H9 (cell line): ENCODE measurements at regions not wholly inside any gene's neighbourhood (a gene's known extent, or its start where the extent isn't known, plus 50 kb on each side); places are given as distances from the start of the nearest gene placed in this dataset.

ENCODE experiments used
- DNase-seq: peaks from one replicate; pipeline ENCODE4 v3.0.0-alpha.2; 2017
- H2AFZ ChIP-seq: one replicate; pipeline ENCODE4 v1.6.1; 2013; ENCODE audit warnings: mild to moderate bottlenecking, low read length, control low read depth, moderate library complexity
- H2AK5ac ChIP-seq: 2 replicates; pipeline ENCODE4 v1.6.1; 2013; ENCODE audit warnings: low read length, control low read depth, mixed read lengths; ENCODE audit not compliant: insufficient read length
- H2BK120ac ChIP-seq: one replicate; pipeline ENCODE4 v1.6.1; 2013; ENCODE audit warnings: low read depth, mild to moderate bottlenecking, low read length, control low read depth, inconsistent platforms; ENCODE audit not compliant: poor library complexity, severe bottlenecking
- H2BK12ac ChIP-seq: 2 replicates; pipeline ENCODE4 v1.6.1; 2013; ENCODE audit warnings: low read length, control low read depth, mixed read lengths, low read depth; ENCODE audit not compliant: insufficient read length
- H2BK15ac ChIP-seq: 2 replicates; pipeline ENCODE4 v1.6.1; 2013; ENCODE audit warnings: low read depth, low read length, control low read depth
- H2BK20ac ChIP-seq: one replicate; pipeline ENCODE4 v1.6.1; 2013; ENCODE audit warnings: low read depth, mild to moderate bottlenecking, low read length, control low read depth, inconsistent platforms; ENCODE audit not compliant: poor library complexity, severe bottlenecking
- H2BK5ac ChIP-seq: 2 replicates; pipeline ENCODE4 v1.6.1; 2013; ENCODE audit warnings: low read length, control low read depth, mixed read lengths; ENCODE audit not compliant: insufficient read length
- H3K14ac ChIP-seq: 2 replicates; pipeline ENCODE4 v1.6.1; 2013; ENCODE audit warnings: low read length, control low read depth; ENCODE audit not compliant: insufficient read depth
- H3K18ac ChIP-seq: 2 replicates; pipeline ENCODE4 v1.6.1; 2013; ENCODE audit warnings: low read depth, mild to moderate bottlenecking, mixed read lengths, low read length, control low read depth; ENCODE audit not compliant: insufficient read length
- H3K23ac ChIP-seq: 2 replicates; pipeline ENCODE4 v1.6.1; 2013; ENCODE audit warnings: low read length, control low read depth, mixed read lengths, low read depth; ENCODE audit not compliant: insufficient read length
- H3K23me2 ChIP-seq: 2 replicates; pipeline ENCODE4 v1.6.1; 2013; ENCODE audit warnings: low read depth, mild to moderate bottlenecking, mixed read lengths, low read length, control low read depth; ENCODE audit not compliant: insufficient read length, poor library complexity, severe bottlenecking
- H3K27ac ChIP-seq: 2 replicates; pipeline ENCODE4 v1.5.1; 2013; ENCODE audit warnings: low read length, control low read depth, mixed read lengths, low read depth; ENCODE audit not compliant: insufficient read length
- H3K27me3 ChIP-seq: 2 replicates; pipeline ENCODE4 v1.6.1; 2013; ENCODE audit warnings: low read length, control low read depth, inconsistent platforms; ENCODE audit not compliant: insufficient read depth
- H3K4ac ChIP-seq: 2 replicates; pipeline ENCODE4 v1.6.1; 2013; ENCODE audit warnings: low read depth, mild to moderate bottlenecking, control low read depth, inconsistent platforms, low read length, moderate library complexity
- H3K4me1 ChIP-seq: 2 replicates; pipeline ENCODE4 v1.6.1; 2013; ENCODE audit warnings: low read length, control low read depth, inconsistent platforms; ENCODE audit not compliant: insufficient read depth
- H3K4me2 ChIP-seq: 2 replicates; pipeline ENCODE4 v1.6.1; 2013; ENCODE audit warnings: low read length, control low read depth, mixed read lengths; ENCODE audit not compliant: insufficient read length, insufficient read depth
- H3K56ac ChIP-seq: 2 replicates; pipeline ENCODE4 v1.6.1; 2013; ENCODE audit warnings: low read depth, mild to moderate bottlenecking, mixed read lengths, low read length, control low read depth; ENCODE audit not compliant: insufficient read length
- H3K79me1 ChIP-seq: 2 replicates; pipeline ENCODE4 v1.6.1; 2013; ENCODE audit warnings: low read depth, mild to moderate bottlenecking, moderate library complexity, low read length, control low read depth, inconsistent platforms; ENCODE audit not compliant: insufficient read depth, poor library complexity, severe bottlenecking
- H3K79me2 ChIP-seq: 2 replicates; pipeline ENCODE4 v1.6.1; 2013; ENCODE audit warnings: low read length, control low read depth, inconsistent platforms; ENCODE audit not compliant: insufficient read depth
- H3K9ac ChIP-seq: 2 replicates; pipeline ENCODE4 v1.6.1; 2013; ENCODE audit warnings: low read length, control low read depth, mixed read lengths; ENCODE audit not compliant: insufficient read length; ENCODE audit errors: extremely low read depth
- H3K9me3 ChIP-seq: one replicate; pipeline ENCODE4 v1.6.1; 2013; ENCODE audit warnings: low read depth, low read length, inconsistent platforms; ENCODE audit not compliant: control insufficient read depth
- H3T11ph ChIP-seq: one replicate; pipeline ENCODE4 v1.6.1; 2013; ENCODE audit warnings: mild to moderate bottlenecking, low read length, control low read depth, inconsistent platforms
- H4K20me1 ChIP-seq: one replicate; pipeline ENCODE4 v1.6.1; 2013; ENCODE audit not compliant: control insufficient read depth, insufficient read length, insufficient read depth
- H4K5ac ChIP-seq: 2 replicates; pipeline ENCODE4 v1.6.1; 2013; ENCODE audit warnings: low read depth, mild to moderate bottlenecking, mixed read lengths, low read length, control low read depth; ENCODE audit not compliant: insufficient read length
- H4K8ac ChIP-seq: replicated peaks from 2 replicates; pipeline ENCODE4 v1.6.1; 2013; ENCODE audit warnings: low read length, control low read depth, mixed read lengths, low read depth; ENCODE audit not compliant: insufficient read length
- H4K91ac ChIP-seq: 2 replicates; pipeline ENCODE4 v1.6.1; 2013; ENCODE audit warnings: low read depth, mild to moderate bottlenecking, moderate library complexity, mixed read lengths, low read length, control low read depth; ENCODE audit not compliant: insufficient read length
- H3K27ac Mint-ChIP-seq, 3 experiments: 2 replicates in 2 of 3; 3 replicates in 1 of 3; pipeline ENCODE4 v1.8.0; 2020 to 2021; ENCODE audit warnings: mixed read lengths in 3 of 3, mild to moderate bottlenecking in 1 of 3, moderate library complexity in 1 of 3
- H3K27me3 Mint-ChIP-seq: 2 replicates; pipeline ENCODE4 v1.8.0; 2021; ENCODE audit warnings: low read depth, mild to moderate bottlenecking, moderate library complexity, mixed read lengths
- H3K36me3 Mint-ChIP-seq, 3 experiments: 2 replicates in 2 of 3; 3 replicates in 1 of 3; pipeline ENCODE4 v1.8.0; 2020 to 2021; ENCODE audit warnings: low read depth in 3 of 3, mixed read lengths in 3 of 3; ENCODE audit not compliant: insufficient read depth in 1 of 3
- H3K4me1 Mint-ChIP-seq, 2 experiments: 2 replicates each; pipeline ENCODE4 v1.8.0; 2020; ENCODE audit warnings: mixed read lengths in 2 of 2
- H3K4me3 Mint-ChIP-seq, 2 experiments: 2 replicates in 1 of 2; 3 replicates in 1 of 2; pipeline ENCODE4 v1.8.0; 2020 to 2021; ENCODE audit warnings: mild to moderate bottlenecking in 2 of 2, mixed read lengths in 2 of 2, moderate library complexity in 1 of 2
- H3K9me3 Mint-ChIP-seq, 2 experiments: 2 replicates in 1 of 2; 3 replicates in 1 of 2; pipeline ENCODE4 v1.8.0; 2020; ENCODE audit warnings: mild to moderate bottlenecking in 2 of 2, mixed read lengths in 2 of 2, moderate library complexity in 1 of 2
- CTCF ChIP-seq: fragments of 200-600 bp; sonication (generic); conservative IDR thresholded peaks from 3 replicates; pipeline ENCODE4 v1.8.0; 2021; ENCODE audit warnings: antibody characterized with exemption, mild to moderate bottlenecking
- WGBS: extraction: QIAGEN DNeasy Blood & Tissue Kit; methylation state at CpG from one replicate; pipeline ENCODE4 v1.1.7; 2013; ENCODE audit warnings: missing lambda C conversion rate, low lambda C conversion rate, mixed read lengths; ENCODE audit not compliant: insufficient read length; ENCODE audit errors: extremely low coverage; 5-methylcytosine and 5-hydroxymethylcytosine counted together

GRCh38 chr2:35347561-35347960 is 1008.0 kb upstream of the CRIM1 start:
- H4K91ac ChIP-seq: no peak overlapping the region
- H2BK12ac ChIP-seq: no peak overlapping the region
- Mint-ChIP-seq H3K27ac (no peak overlapping the region), H3K27me3 (peaks cover 3% of the 10 kb centered on the region; the same call in 1 of the 2 replicates), H3K36me3 (peaks cover 0 to 4% (median 0%) of the 10 kb centered on the region in 3 experiments; a peak in 1 of 7 replicates), H3K4me3 (no peak overlapping the region), H3K4me1 (no peaks in the 10 kb centered on the region), H3K9me3 (peaks cover 1 to 5% of the 10 kb centered on the region in 2 experiments; a peak in 4 of 5 replicates)
- no peaks in the 10 kb centered on the region for H3K79me1 ChIP-seq
- no peak overlapping the region for H2BK5ac ChIP-seq
- no peaks in the 10 kb centered on the region for H3K4me1 ChIP-seq
- no CpG with 5 or more reads among the region's 7 CpGs for WGBS
- no peak overlapping the region for H3K27ac ChIP-seq
- no peak overlapping the region for H3K14ac ChIP-seq
- TF ChIP-seq CTCF: no peak
- H2BK120ac ChIP-seq: no peak overlapping the region
- H4K20me1 ChIP-seq: no peaks in the 10 kb centered on the region
- H3T11ph ChIP-seq: no peak overlapping the region
- H3K9me3 ChIP-seq: no peaks in the 10 kb centered on the region
- no peaks in the 10 kb centered on the region for H3K79me2 ChIP-seq
- H3K9ac ChIP-seq: no peak overlapping the region
- no peak overlapping the region for H2BK15ac ChIP-seq
- no peaks in the 10 kb centered on the region for H3K23me2 ChIP-seq
- H3K23ac ChIP-seq: no peak overlapping the region
- no peak overlapping the region for H4K8ac ChIP-seq
- no peaks in the 10 kb centered on the region for H3K27me3 ChIP-seq
- DNase-seq: no peak
- no peak overlapping the region for H3K4me2 ChIP-seq
- H2AK5ac ChIP-seq: no peak overlapping the region
- no peak overlapping the region for H3K18ac ChIP-seq
- H4K5ac ChIP-seq: no peak overlapping the region
- no peak overlapping the region for H3K56ac ChIP-seq
- H3K4ac ChIP-seq: no peak overlapping the region
- H2AFZ ChIP-seq: no peak overlapping the region
- H2BK20ac ChIP-seq: no peak overlapping the region
